GM21528 (cell line): ENCODE measurements at regions not wholly inside any gene's neighbourhood (a gene's known extent, or its start where the extent isn't known, plus 50 kb on each side); places are given as distances from the start of the nearest gene placed in this dataset.

ENCODE experiments used
- ATAC-seq: cut with Tn5 transposase; IDR thresholded peaks from one replicate; pipeline ENCODE4 v1.9.1; 2021; ENCODE audit warnings: mild to moderate bottlenecking, moderate library complexity; ENCODE audit not compliant: unreplicated experiment, low FRiP score

DNA sequence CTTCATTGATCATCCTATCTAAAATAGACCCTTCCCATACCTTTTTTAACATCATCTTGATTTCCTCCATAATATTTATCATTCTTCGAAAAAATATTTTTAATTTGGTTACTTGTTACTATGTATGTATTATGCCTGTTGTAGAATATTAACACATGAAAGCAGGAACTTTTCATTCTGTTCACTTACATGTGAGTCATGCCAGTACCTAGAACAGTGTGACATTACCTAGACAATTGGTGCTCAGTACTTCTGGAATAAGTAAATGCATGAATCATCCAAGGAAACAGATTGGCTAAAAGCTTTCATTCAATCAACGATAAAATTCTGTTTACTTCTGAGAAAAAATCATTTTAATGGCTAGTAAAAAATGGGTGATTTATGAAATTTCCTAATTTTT lies 76.4 kb downstream of the CXXC4 start:
- no peak for ATAC-seq

DNA sequence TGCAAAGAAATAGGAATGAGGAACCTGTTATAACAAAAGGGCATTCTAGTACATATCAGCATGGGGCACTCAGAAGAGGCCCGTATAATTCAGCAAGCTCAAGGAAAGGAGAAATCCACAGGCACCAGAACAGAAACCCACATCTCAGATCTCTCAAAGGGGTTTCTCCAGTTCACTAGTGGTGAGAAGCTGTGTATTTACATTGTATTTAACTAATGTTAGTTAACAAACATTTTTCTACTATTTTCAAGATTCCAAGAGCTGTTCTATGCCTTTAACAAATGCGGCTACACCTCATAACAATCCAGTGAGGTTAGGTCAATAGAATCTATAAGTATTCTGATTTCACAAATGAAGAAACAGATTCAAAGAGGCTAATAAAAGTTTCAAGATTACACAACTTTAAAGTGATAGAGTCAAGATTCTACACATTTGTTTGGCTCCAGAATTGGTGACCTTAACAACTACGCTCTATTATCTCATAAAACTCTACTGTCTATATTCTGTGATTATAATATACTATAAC lies 77.3 kb downstream of the CXXC4 start:
- ATAC-seq = no peak

DNA sequence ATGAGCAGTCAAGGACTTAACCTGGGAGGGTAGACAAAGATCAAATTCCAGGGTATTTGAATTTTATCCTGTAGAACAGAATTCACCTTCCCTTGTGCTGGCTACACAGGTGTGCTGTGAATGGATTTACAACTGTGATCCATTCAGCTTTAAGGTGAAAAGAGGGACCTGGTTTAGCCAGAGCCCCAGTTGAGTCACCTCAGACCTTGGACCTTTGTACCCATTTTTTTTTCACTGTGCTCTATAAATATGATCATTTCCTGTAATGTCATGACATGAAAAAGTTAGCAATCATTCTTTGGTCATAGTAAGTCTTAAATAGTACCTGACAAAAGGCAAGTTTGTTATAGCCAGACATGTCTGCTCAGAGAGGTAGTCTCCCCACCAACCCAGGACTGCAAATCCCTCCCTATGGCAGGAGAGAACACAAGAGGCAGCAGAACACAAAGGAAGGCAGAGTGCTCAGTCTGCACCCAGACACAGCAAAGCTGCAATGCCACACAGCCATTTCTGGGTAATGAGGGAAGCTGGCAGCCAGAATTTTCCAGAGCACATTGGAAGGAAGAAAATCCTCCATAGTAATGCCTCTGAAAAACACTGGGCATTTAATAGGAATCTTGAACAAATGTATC lies 77.9 kb downstream of the CXXC4 start:
- ATAC-seq = no peak

DNA sequence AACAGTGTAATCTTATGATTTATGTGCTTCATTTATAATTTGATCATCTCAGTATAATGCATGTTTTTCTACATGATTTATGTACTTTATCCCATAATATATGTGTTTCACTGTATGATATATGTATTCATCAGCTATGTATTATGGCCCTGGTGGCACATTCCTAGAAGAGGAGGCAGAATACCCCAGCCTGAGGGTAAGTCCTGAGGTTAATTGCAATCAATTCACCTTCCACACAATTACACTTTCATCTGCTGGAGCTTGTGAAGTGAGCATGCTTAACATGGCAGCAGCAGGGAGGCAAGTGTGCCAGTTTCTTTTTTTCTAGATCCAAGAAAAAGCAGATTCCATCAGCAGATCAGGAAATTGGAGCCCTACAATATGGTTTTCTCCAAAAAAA lies 81.2 kb downstream of the CXXC4 start:
- ATAC-seq = no peak

DNA sequence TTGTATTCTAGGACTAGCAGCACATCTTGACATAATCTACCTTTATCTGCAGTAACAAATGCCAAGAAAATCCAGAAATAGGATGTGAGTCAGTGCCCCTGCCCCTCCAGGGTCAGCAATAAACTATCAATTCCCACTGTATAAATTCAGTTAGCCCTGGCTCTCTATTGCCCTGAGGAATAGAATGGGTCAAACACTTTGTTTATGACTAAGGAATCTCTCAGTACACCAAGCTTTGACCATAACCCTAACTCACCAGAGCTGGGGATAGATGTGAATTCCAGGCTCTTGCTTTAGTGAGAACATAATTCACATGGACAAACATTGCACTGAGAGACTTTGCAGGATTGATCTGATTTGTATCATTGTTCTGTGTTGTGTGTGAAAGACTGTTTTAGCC lies 82.3 kb downstream of the CXXC4 start:
- ATAC-seq = no peak

DNA sequence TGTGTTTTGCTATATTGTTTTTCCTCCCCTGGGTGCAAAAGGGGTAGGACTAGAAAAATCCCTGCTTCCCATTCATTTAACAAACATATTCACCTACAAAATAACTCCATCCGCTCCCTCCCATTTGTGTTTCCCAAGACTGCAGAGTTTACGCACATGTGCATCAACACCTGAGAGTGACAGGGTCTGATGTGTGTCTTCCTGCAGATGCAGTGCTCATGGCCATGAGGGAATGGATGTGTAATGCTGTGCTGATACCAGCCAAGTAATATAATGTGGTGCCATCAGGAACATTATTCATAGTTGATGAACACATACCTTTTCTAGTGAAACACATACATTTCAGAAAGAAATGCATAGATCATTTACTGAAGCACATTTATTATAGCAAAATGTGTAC lies 83.2 kb downstream of the CXXC4 start:
- ATAC-seq = no peak

DNA sequence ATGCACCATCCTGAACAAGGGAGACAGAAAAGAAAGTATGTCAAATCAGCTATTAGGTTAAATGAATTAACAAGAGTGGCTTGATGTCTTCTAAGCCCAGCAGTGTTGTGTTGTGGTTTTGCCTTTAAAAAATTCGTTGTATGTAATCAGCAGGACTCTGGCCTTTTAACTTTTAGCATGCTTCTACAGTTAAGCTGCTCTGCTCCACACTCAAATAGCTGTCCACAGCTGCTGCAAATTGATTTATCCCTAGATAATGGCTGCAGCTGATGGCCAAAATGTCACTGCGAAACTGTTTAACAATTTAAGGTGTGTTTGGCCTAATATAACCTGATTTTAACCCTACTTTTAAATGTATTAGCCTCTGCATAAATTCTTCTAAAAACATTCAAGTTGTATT lies 85.8 kb downstream of the CXXC4 start:
- ATAC-seq = no peak

DNA sequence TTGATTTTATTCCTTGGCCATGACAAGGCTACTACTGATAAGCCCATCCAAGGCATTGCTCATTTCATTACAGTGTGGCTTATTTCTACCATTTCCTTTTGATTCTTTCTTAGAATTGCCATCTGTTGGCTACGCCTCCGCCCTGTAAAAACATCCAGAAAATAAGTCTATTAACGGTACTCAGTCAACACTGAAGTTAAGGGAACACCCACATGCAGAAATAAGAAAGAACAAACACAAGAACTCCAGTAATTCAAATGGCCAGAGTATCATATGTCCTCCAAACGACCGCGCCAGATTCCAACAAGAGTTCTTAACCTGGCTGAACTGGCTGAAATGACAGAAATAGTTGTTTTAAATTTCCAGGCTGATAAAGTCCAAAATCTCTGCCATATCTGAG lies 90.3 kb downstream of the CXXC4 start:
- ATAC-seq = no peak

DNA sequence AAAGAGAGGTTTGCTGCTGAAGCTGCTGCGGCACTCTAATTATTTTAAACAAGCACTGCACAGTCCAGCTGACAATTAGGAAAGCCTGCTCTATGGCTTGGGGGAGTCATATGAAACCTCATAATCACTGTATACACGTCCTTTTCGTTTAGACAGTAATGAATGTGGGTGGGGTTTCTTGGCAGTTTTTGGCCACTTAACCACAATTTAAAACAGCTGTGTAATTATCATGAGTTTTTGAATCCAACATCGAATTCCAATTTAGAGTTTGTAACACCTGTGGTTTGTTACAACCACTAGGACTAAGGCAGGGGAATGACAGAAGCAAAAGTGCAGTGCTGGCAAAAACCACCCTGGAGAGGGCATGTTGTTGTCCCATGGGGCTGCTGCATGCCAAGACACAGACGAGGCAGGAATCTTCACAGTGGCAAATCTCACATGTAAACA lies 99.5 kb downstream of the CXXC4 start:
- ATAC-seq = no peak

DNA sequence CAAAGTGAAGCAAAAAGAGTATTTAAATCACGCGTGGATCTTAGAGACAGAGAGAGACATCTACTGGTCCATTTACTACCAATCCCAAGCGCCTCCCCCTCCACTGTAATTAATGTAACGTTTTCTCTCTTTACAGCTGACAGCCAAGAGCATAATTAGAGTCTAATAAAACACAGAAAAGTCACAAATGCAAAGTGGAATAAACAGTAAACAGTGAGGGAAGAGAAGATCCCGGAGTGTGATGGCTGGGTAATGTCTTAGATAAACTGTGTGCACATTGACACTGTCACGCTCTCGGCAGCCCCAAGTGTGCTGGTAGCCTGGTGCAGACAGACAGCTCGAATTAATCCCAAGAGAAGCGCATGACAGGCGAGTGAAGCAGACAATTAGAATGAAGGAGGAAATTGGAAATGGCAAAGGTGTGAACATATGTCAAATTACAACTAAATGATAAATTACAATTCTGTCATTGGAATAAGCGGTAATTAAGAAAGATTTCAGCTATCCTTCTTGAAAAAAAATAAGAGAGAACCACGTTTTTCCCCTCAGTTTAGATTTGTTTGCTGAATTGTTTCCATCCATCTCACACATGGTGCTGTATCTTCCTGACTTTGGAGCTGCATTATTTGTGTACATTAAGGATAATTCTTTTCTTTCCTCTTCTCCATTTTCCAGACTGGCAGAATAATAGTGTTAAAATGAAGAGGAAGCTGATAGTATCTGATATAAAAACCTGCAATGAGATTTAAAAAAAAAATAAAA lies 100.1 kb downstream of the CXXC4 start:
- no peak for ATAC-seq

DNA sequence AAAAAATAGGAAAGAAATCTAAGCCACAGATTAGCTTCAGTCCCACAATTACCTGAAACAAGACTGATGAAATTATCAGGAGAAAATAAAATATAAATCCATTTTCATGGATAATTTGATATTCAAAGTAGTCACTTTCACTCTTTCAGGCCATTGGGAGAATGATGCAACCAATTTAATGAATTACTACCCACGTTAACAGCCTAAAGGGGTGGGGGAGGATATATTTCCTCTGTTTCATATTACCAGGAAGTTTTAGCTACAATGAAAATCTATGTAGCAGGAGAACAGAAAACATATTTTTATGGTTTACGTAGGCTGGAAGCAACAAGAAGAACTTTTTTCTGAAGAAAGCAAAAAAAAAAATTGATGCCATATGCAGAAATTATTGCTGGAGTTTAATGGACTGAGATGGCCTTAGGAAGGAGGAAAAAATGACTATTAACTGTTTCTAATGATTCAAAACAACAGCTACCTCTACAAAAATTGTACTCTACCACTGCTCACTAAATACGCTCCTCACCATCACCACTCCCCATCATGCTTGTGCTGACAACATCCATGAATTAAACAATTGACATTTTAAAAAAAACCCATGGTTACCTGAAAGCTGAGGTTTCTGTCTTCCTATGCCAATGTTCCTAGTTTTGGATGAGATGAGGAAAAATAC lies 100.9 kb downstream of the CXXC4 start:
- no peak for ATAC-seq

DNA sequence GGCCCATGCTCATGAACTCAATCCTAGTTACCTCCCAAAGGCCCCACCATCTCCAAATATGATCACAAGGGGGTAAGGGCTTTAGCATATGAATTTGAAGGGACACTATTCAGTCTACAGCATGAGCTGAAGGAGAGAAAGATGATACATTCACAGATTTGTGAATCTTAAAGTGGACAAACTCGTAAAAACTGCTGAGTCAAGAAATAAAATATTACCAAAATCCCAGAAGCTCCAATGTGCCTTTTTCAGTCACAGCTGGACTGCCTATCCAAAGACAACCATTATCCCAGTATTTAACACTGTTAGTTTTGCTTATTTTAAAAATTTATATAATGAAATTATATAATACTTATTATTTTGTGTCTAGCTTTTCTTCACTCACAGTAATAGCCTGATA lies 109.0 kb downstream of the CXXC4 start:
- no peak for ATAC-seq

DNA sequence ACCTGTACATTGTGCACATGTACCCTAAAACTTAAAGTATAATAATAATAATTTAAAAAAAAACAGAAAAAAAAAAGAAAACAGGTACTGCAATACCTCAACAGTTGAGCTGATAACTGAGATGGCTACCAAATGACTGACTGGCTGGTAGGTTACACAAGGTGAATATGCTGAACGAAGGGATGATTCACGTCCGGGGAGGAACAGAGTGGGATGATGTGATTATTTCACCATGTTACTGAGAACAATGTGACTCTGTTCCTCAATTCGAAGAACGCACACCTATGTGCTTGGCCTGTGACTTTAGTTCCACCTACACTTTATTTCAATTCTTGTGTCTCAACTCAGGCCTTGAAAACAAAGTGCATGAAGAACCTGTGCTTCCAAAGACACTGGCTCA lies 111.7 kb downstream of the CXXC4 start:
- no peak for ATAC-seq

DNA sequence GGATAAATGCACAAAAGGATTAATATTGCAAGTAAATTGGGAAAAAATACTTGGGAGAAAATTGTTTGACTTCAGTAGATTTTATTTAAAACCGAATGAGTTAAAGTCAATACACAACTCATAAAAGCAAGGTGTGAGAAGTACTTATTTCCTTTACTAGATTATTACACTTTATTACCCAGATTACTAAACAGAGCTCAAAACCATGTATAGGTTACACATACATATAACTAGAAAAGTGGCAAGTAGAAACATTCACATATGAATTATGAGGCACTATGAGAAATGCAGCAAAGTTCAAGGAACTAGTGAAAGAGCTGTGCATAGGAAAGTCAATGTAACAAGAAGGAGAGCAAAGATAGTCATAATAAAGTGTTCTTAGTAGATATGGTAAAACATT lies 113.0 kb downstream of the CXXC4 start:
- ATAC-seq = no peak

DNA sequence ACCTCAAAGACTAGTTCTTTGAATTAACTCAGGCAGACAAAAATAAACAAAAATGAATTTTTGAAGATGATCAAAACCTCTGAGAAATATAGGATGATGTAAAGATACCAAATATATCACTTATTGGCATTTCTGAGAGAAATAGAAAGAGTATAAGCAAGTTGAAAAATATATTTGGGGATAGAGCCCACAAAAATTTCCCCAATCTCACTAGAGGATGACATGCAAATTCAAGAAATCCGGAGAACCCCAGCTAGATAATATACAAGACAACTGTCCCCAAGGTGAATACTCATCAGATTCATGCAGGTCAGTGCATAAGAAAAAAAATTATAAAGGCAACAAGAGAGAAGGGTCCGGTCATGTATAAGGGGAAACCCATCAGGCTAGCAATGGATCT lies 129.1 kb downstream of the CXXC4 start:
- no peak for ATAC-seq

DNA sequence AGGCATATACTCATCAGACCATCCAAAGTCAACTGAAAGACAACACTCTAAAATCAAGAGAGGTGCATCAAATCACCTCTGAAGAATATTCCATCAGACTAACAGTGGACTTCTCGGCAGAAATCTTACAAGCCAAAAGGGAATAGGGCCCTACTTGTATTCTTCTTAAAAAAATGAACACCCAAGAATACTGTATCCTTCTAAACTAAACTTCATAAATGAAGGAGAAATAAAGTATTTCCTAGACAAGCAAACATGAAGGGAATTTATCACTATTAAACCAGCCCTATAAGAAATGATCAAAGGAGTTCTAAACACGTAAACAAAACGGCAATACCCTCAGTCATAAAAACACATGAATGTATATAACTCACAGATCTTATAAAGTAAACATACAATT lies 141.2 kb downstream of the CXXC4 start:
- ATAC-seq = no peak

DNA sequence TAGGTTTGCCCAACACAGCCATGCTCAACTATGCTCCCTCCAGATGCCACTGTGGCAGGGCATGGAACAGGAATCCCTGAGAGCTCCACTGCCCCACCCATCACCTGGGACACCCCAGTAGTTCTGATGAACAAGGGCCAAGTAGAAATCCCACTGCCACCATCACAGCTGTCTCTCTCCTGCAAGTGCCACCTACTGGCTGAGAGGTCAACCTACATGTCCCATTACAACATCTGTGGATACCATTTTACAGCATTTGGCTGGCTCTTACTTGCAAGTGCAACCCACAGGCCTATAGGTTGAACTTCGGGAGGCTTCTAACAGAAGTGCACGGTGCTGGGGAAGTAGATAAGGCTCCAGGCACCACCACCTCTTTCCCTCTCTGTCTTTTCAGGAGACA lies 142.5 kb downstream of the CXXC4 start:
- no peak for ATAC-seq

DNA sequence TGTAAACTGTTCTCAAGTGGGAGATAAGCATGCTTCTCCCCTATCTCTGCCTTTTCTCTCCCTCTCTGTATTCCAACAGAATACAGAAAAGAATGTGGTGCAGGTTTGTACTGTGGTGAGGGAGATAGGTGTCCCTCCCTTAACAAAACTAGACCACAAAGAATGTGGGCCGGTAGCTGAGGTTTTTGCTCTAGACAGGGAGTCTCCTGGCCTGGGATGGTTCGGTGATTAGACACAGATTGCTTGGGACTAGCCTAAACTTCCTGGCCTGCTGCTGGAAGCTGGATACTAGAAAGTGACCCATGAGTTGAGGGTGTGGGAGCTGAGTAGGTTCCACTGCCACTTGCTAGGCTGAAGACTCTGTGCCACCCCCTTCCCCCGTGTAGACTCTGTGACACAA lies 143.0 kb downstream of the CXXC4 start:
- no peak for ATAC-seq

DNA sequence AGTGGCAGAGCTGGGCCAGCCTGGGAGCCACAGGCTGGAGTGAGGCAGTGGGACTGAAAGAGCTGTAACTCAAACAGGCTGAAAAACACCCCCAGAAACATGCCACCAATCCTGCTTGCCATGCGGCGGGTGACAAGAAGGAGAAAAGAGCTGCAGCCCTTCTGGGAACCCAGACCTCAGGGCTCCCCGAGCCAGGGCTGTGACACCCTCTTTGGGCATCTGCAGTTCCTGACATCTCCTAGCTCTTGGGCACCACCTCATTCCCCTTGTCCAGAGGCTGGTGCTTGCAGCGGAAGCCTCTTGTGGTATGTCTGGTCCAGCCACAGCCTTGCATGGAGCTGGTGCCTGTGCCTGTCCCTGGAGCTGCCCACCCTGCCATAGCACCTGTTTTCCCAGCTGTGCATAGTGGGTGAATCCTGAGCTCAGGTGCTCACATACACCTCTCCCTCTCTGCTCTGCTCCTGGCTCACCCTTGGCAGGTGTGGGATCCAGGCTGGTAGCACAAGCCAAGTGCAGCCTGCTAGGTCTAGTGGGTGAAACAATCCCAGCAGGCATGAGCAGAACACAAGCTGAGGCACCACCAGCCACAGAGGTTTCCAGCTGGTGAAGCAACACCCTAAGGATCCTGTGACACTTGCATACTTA lies 149.0 kb downstream of the CXXC4 start:
- no peak for ATAC-seq

DNA sequence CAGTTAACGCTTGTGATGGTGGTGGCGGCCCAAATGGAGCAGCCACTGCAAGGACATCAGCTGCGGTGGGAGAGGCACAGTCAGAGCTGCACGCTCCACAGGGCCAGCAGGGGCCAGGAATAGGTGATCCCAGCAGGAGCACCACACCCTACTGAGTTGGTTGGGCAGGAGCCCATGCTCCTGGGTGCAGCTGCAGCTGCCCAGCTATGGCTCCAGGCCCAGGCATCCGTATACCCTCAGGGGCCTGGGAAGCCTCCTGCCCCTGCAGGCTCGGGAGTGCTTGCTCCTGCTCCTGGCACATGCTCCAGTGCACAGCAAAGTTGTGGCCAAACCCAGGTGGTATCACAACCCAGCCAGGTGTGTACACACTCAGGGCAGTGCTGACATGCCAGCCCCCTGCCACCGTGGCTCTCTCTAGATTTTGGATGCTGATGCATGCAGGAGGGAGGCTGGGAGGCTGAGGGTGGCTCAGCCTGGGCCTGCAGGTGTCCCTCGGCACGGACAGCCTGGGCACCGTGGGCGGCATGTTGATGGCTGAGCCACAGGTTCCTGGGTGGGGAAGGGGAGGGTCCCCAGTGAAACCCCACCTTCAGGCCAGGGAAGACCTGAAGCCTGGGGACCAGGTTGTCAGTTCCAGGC lies 150.2 kb downstream of the CXXC4 start:
- ATAC-seq = no peak

DNA sequence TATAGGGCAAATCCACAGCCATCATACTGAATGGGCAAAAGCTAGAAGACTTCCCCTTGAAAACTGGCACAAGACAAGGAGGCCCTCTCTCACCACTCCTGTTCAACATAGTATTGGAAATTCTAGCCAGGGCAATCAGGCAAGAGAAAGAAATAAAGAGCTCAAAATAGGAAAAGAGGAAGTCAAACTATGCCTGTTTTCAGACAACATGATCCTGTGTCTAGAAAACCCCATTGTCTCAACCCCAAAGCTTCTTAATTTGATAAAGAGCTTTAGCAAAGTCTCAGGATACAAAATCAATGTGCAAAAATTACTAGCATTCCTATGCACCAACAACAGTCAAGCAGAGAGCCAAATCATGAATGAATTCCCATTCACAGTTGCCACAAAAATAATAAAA lies 160.3 kb downstream of the CXXC4 start:
- no peak for ATAC-seq
